ENCODE measurements at regions not wholly inside any gene's neighbourhood (a gene's known extent, or its start where the extent isn't known, plus 50 kb on each side); places are given as distances from the start of the nearest gene placed in this dataset.

- Histone ChIP-seq H3K4me3 (ENCODE audit: low read depth, low read length) (no peak overlapping the region), H3K36me3 (ENCODE audit: control insufficient read depth in 2 of 2, insufficient read depth in 1 of 2, low read length in 2 of 2) (no peaks in the 10 kb centered on the region), H3K9me3 (ENCODE audit: control insufficient read depth, insufficient read depth, low read depth, low read length) (no peaks in the 10 kb centered on the region), H3K4me1 (ENCODE audit: control insufficient read depth, insufficient read depth, low read length) (no peaks in the 10 kb centered on the region), H3K27ac (ENCODE audit: extremely low read depth, low read depth, low read length) (no peak overlapping the region)
- no peak for TF ChIP-seq ZNF155 (tag by site-specific recombination; IDR thresholded peaks at IDR 0.05)
- ChIA-PET POLR2A (no interaction called here), CTCF (no interaction called here)
Observed at GRCh38 chrX:21126661-21127060, 247.6 kb upstream of the CNKSR2 start.

DNA sequence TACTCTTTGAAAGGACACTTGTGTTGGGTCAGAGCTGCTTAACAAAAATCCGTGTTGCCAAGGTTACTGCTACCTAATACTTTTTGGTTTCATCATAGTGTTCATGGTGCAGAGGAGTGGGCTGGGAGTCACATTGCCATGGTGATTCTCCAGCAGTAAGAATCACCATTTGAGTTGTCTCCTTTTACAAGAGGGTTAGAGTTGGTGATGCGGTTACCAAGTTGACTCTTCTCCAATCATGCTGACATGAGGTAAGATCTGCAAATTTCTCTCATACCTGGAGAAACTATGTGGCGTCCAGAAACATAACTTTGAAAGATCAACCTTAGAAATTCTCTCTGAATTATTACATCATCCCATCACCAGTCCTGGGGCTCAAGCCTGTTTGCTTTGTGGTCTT is 242.9 kb upstream of the CNKSR2 start:
- Histone ChIP-seq H3K9me3 (ENCODE audit: control insufficient read depth, insufficient read depth, low read depth, low read length) (no peaks in the 10 kb centered on the region), H3K36me3 (ENCODE audit: control insufficient read depth in 2 of 2, insufficient read depth in 1 of 2, low read length in 2 of 2) (no peaks in the 10 kb centered on the region), H3K4me1 (ENCODE audit: control insufficient read depth, insufficient read depth, low read length) (no peaks in the 10 kb centered on the region), H3K27ac (ENCODE audit: extremely low read depth, low read depth, low read length) (no peak overlapping the region), H3K4me3 (ENCODE audit: low read depth, low read length) (no peak overlapping the region)
- ChIA-PET POLR2A (no interaction called here), CTCF (interaction anchor here (0.6 to 0.7 kb wide), 2 partner anchors 600 to 1973 kb away, joined by 3 read pairs; no protein-coding TSS in a partner anchor)
- TF ChIP-seq ZNF248 (tag by site-specific recombination; IDR thresholded peaks at IDR 0.05) = no peak
- no peak for TF ChIP-seq ZNF529 (tag by site-specific recombination; IDR thresholded peaks at IDR 0.05; ENCODE audit: insufficient replicate concordance)
- TF ChIP-seq ZNF558 (tag by site-specific recombination; IDR thresholded peaks at IDR 0.05) = no peak
- TF ChIP-seq ZNF24 (tag by site-specific recombination; IDR thresholded peaks at IDR 0.05) = no peak
- TF ChIP-seq ZNF140 (tag by site-specific recombination; IDR thresholded peaks at IDR 0.05) = no peak
- no peak for TF ChIP-seq ZNF404 (tag by site-specific recombination; IDR thresholded peaks at IDR 0.05)
- no peak for TF ChIP-seq KLF9 (tag by site-specific recombination; IDR thresholded peaks at IDR 0.05; ENCODE audit: low read depth)
- TF ChIP-seq ZNF157 (tag by site-specific recombination; IDR thresholded peaks at IDR 0.05) = no peak
- TF ChIP-seq ZNF600 (tag by site-specific recombination; IDR thresholded peaks at IDR 0.05) = no peak
- no peak for TF ChIP-seq ZEB2 (tag by site-specific recombination; IDR thresholded peaks at IDR 0.05)
- no peak for TF ChIP-seq IKZF3 (tag by site-specific recombination; IDR thresholded peaks at IDR 0.05)
- TF ChIP-seq, protein P1, sequence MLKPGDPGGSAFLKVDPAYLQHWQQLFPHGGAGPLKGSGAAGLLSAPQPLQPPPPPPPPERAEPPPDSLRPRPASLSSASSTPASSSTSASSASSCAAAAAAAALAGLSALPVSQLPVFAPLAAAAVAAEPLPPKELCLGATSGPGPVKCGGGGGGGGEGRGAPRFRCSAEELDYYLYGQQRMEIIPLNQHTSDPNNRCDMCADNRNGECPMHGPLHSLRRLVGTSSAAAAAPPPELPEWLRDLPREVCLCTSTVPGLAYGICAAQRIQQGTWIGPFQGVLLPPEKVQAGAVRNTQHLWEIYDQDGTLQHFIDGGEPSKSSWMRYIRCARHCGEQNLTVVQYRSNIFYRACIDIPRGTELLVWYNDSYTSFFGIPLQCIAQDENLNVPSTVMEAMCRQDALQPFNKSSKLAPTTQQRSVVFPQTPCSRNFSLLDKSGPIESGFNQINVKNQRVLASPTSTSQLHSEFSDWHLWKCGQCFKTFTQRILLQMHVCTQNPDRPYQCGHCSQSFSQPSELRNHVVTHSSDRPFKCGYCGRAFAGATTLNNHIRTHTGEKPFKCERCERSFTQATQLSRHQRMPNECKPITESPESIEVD (tag by site-specific recombination; IDR thresholded peaks at IDR 0.05) = no peak
- TF ChIP-seq WT1 (tag by site-specific recombination; IDR thresholded peaks at IDR 0.05) = no peak
- TF ChIP-seq ZNF175 (tag by site-specific recombination; IDR thresholded peaks at IDR 0.05) = no peak
- TF ChIP-seq ZNF514 (tag by site-specific recombination; IDR thresholded peaks at IDR 0.05) = no peak
- TF ChIP-seq ZNF777 (tag by site-specific recombination; IDR thresholded peaks at IDR 0.05; ENCODE audit: borderline replicate concordance) = no peak
- TF ChIP-seq, protein P2, sequence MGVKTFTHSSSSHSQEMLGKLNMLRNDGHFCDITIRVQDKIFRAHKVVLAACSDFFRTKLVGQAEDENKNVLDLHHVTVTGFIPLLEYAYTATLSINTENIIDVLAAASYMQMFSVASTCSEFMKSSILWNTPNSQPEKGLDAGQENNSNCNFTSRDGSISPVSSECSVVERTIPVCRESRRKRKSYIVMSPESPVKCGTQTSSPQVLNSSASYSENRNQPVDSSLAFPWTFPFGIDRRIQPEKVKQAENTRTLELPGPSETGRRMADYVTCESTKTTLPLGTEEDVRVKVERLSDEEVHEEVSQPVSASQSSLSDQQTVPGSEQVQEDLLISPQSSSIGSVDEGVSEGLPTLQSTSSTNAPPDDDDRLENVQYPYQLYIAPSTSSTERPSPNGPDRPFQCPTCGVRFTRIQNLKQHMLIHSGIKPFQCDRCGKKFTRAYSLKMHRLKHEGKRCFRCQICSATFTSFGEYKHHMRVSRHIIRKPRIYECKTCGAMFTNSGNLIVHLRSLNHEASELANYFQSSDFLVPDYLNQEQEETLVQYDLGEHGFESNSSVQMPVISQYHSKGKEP (tag by site-specific recombination; IDR thresholded peaks at IDR 0.05) = no peak
- TF ChIP-seq ZNF112 (tag by site-specific recombination; IDR thresholded peaks at IDR 0.05) = no peak
- TF ChIP-seq ZNF677 (tag by site-specific recombination; IDR thresholded peaks at IDR 0.05) = no peak

DNA sequence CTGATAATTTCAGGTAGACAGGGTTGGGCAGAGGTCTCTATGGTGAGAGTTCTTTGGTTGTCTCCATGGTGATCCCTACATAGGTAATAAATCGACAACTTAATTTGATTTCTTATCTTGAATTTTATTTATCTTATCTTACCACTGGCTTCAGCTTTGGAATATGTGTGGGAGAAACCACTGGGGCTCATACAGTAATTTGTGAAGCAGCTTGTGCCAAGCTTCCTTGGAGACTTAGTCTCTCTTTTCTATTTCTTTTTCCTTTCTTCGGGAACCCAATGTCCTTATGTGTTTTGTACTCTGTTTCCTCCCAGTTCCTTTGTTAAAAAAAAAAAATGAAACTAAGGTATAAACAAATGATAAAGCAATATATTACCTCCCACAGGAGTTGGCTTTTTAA is 242.4 kb upstream of the CNKSR2 start:
- no peaks in the 10 kb centered on the region for H3K36me3 ChIP-seq (ENCODE audit: control insufficient read depth in 2 of 2, insufficient read depth in 1 of 2, low read length in 2 of 2)
- H3K4me3 ChIP-seq (ENCODE audit: low read depth, low read length) = no peak overlapping the region
- ChIA-PET POLR2A (no interaction called here), CTCF (interaction anchor here (0.7 kb wide), 1 partner anchor 1974 kb away, joined by 3 read pairs; no protein-coding TSS in a partner anchor)
- no peaks in the 10 kb centered on the region for H3K4me1 ChIP-seq (ENCODE audit: control insufficient read depth, insufficient read depth, low read length)
- no peaks in the 10 kb centered on the region for H3K9me3 ChIP-seq (ENCODE audit: control insufficient read depth, insufficient read depth, low read depth, low read length)
- H3K27ac ChIP-seq (ENCODE audit: extremely low read depth, low read depth, low read length) = no peak overlapping the region
- no peak for TF ChIP-seq HOXD13 (CRISPR knock-in tag; IDR thresholded peaks at IDR 0.05; ENCODE audit: borderline replicate concordance)
- no peak for TF ChIP-seq ZFP37 (tag by site-specific recombination; IDR thresholded peaks at IDR 0.05)
- no peak for TF ChIP-seq ZNF37A (tag by site-specific recombination; IDR thresholded peaks at IDR 0.05)
- TF ChIP-seq ZNF624 (tag by site-specific recombination; IDR thresholded peaks at IDR 0.05) = no peak
- TF ChIP-seq ZNF529 (tag by site-specific recombination; IDR thresholded peaks at IDR 0.05; ENCODE audit: insufficient replicate concordance) = no peak
- no peak for TF ChIP-seq ZNF704 (tag by site-specific recombination; IDR thresholded peaks at IDR 0.05)
- TF ChIP-seq ZFP41 (tag by site-specific recombination; IDR thresholded peaks at IDR 0.05; ENCODE audit: borderline replicate concordance) = no peak
- TF ChIP-seq, protein P3, sequence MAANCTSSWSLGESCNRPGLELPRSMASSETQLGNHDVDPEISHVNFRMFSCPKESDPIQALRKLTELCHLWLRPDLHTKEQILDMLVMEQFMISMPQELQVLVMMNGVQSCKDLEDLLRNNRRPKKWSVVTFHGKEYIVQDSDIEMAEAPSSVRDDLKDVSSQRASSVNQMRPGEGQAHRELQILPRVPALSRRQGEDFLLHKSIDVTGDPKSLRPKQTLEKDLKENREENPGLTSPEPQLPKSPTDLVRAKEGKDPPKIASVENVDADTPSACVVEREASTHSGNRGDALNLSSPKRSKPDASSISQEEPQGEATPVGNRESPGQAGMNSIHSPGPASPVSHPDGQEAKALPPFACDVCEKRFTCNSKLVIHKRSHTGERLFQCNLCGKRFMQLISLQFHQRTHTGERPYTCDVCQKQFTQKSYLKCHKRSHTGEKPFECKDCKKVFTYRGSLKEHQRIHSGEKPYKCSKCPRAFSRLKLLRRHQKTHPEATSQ (tag by site-specific recombination; IDR thresholded peaks at IDR 0.05) = no peak

All from HEK293 (cell line).